Pancreas (tissue), 10 donors: ENCODE measurements at regions not wholly inside any gene's neighbourhood (a gene's known extent, or its start where the extent isn't known, plus 50 kb on each side); places are given as distances from the start of the nearest gene placed in this dataset.

Experiments used
- ATAC-seq, 4 donors: fragments of 200-7000 bp; cut with Tn5 transposase; one replicate each; pipeline versions ENCODE4 v1.8.0 to v1.9.1; 2020; ENCODE audit warnings: mild to moderate bottlenecking in 4 of 4, moderate library complexity in 4 of 4
- DNase-seq, 6 donors: peaks; one replicate each; pipeline ENCODE4 v3.0.0-alpha.2; 2020
- FAIRE-seq: peaks from 2 replicates; lab custom pipeline; 2012; peaks lifted over from hg19 to GRCh38; lab: Jason Lieb, UNC
- H3K27ac ChIP-seq, 4 donors: fragments of 200-600 bp; sonication (generic); 1 replicate in 3 of 4; 2 replicates in 1 of 4; pipeline versions ENCODE4 v1.5.0 to v1.8.0; 2020
- H3K27me3 ChIP-seq, 4 donors: fragments of 200-600 bp; one replicate each; pipeline ENCODE4 v1.8.0; 2021
- H3K36me3 ChIP-seq, 3 donors: fragments of 200-600 bp; sonication (generic) in 1 of 3; one replicate each; pipeline versions ENCODE4 v1.5.0 to v1.8.0; 2020 to 2021
- H3K4me1 ChIP-seq, 3 donors: fragments of 200-600 bp; one replicate each; pipeline ENCODE4 v1.8.0; 2021
- H3K4me3 ChIP-seq, 4 donors: fragments of 200-600 bp; sonication (generic) in 2 of 4; one replicate each; pipeline versions ENCODE4 v1.5.0 to v1.8.0; 2020 to 2021
- H3K9me3 ChIP-seq, 4 donors: fragments of 200-600 bp; one replicate each; pipeline ENCODE4 v1.8.0; 2021
- CTCF ChIP-seq, 4 donors: fragments of 200-600 bp; sonication (generic) in 3 of 4; IDR thresholded peaks; one replicate each; pipeline versions ENCODE4 v1.5.0 to v1.8.0; 2021; ENCODE audit warnings: antibody characterized with exemption in 4 of 4
- WGBS, 2 donors: extraction: QIAGEN DNeasy Blood & Tissue Kit; methylation state at CpG; one replicate each; pipeline ENCODE4 v1.1.7; 2013; 5-methylcytosine and 5-hydroxymethylcytosine counted together
- intact Hi-C, 3 donors: fragments of 100-400 bp; cut with DNase I; formaldehyde crosslinking; loops; one replicate each; pipeline versions ENCODE4 v1.11.1 to v1.14.2; 2022
- donor health status: healthy with polysubstance abuse.
- donor health status: DM: no; HTN: no; CAD: no; lungs with moderate emphysema.
- donor health status: DM: no; HTN: no; CAD: no.
- donor health status: control.
- donor health status: control.
- donor health status: Bipolar disorder and iron deficiency.
- donor health status: DM: yes; HTN: yes; CAD: no.
- donor health status: DM: no; HTN: no; CAD: no.
- donor health status: DM: no; HTN: no; CAD: no.
- donor health status: DM: yes; HTN: yes; CAD: no.

GRCh38 chr6:139759086-139759485 is 384.6 kb upstream of the CITED2 start:
- no peak for TF ChIP-seq CTCF (IDR thresholded peaks at IDR 0.05)
- no peak overlapping the region for H3K27ac ChIP-seq

GRCh38 chr6:139758209-139758611 is 383.8 kb upstream of the CITED2 start:
- H3K4me3 ChIP-seq: no peak overlapping the region
- H3K36me3 ChIP-seq: no peaks in the 10 kb centered on the region
- no peak for TF ChIP-seq CTCF (IDR thresholded peaks at IDR 0.05)
- ATAC-seq (peak in 1 of 4 donors; percentile 24), FAIRE-seq (no peak), DNase-seq (no peak)
- 63 to 90% methylated on average over 3 of the region's 3 CpGs for WGBS, 2 donors
- peaks cover 0 to 20% (median 19%) of the 10 kb centered on the region in 3 donors for H3K4me1 ChIP-seq
- no peaks in the 10 kb centered on the region for H3K9me3 ChIP-seq
- no peak overlapping the region for H3K27ac ChIP-seq
- H3K27me3 ChIP-seq: no peaks in the 10 kb centered on the region
- intact Hi-C loops: no loop called here

More at GRCh38 chr6:139759086-139759485, 384.6 kb upstream of the CITED2 start:
- H3K9me3 ChIP-seq: no peaks in the 10 kb centered on the region
- ATAC-seq (no peak), DNase-seq (no peak), FAIRE-seq (peak; percentile 67)
- no peaks in the 10 kb centered on the region for H3K27me3 ChIP-seq
- WGBS, 2 donors: 96 to 97% methylated on average over 2 of the region's 2 CpGs
- no peaks in the 10 kb centered on the region for H3K36me3 ChIP-seq
- intact Hi-C loops: no loop called here
- H3K4me3 ChIP-seq: no peak overlapping the region
- H3K4me1 ChIP-seq: peaks cover 0 to 16% (median 16%) of the 10 kb centered on the region in 3 donors

- Histone ChIP-seq H3K27me3 (no peaks in the 10 kb centered on the region), H3K9me3 (no peaks in the 10 kb centered on the region), H3K27ac (no peak overlapping the region), H3K36me3 (no peaks in the 10 kb centered on the region), H3K4me3 (no peak overlapping the region), H3K4me1 (peaks cover 0 to 20% (median 19%) of the 10 kb centered on the region in 3 donors)
- DNase-seq (no peak), FAIRE-seq (no peak), ATAC-seq (no peak)
- TF ChIP-seq CTCF (IDR thresholded peaks at IDR 0.05): no peak
- intact Hi-C loops: no loop called here
- WGBS, 2 donors: 81 to 90% methylated on average over 1 of the region's 1 CpG
Measured at GRCh38 chr6:139757784-139758183, 383.3 kb upstream of the CITED2 start.

GRCh38 chr6:139756381-139756780 is 381.9 kb upstream of the CITED2 start:
- FAIRE-seq: no peak
- Histone ChIP-seq H3K36me3 (no peaks in the 10 kb centered on the region), H3K27me3 (no peaks in the 10 kb centered on the region), H3K9me3 (no peaks in the 10 kb centered on the region), H3K4me1 (peaks cover 0 to 20% (median 19%) of the 10 kb centered on the region in 3 donors), H3K27ac (no peak overlapping the region), H3K4me3 (no peak overlapping the region)
- WGBS, 2 donors: 85 to 96% methylated on average over 1 of the region's 1 CpG
- TF ChIP-seq CTCF (IDR thresholded peaks at IDR 0.05): no peak
- intact Hi-C loops: no loop called here
- no peak for ATAC-seq
- no peak for DNase-seq

GRCh38 chr6:139754898-139755775 is 380.7 kb upstream of the CITED2 start:
- ATAC-seq: peak in 3 of 4 donors; percentile 64 to 78 (median 71)
- no peak for TF ChIP-seq CTCF (IDR thresholded peaks at IDR 0.05)
- 16 to 18% methylated on average over 6 of the region's 6 CpGs for WGBS, 2 donors
- intact Hi-C loops: no loop called here
- Histone ChIP-seq H3K27me3 (no peaks in the 10 kb centered on the region), H3K4me3 (peak overlapping the region in 1 of 4 donors; percentile 0), H3K9me3 (no peaks in the 10 kb centered on the region), H3K36me3 (no peaks in the 10 kb centered on the region), H3K4me1 (peaks cover 0 to 20% (median 19%) of the 10 kb centered on the region in 3 donors), H3K27ac (peak overlapping the region in 2 of 4 donors; percentile 3 to 31)
- no peak for DNase-seq
- FAIRE-seq: peak; percentile 20
